GM10248 (cell line): ENCODE measurements at regions not wholly inside any gene's neighbourhood (a gene's known extent, or its start where the extent isn't known, plus 50 kb on each side); places are given as distances from the start of the nearest gene placed in this dataset.
"Not testable (repeated sequence)": the region's sequence is repeated elsewhere in the genome, so short reads cannot be mapped to it uniquely, and the experiment has no call there.

Source experiments
- CTCF ChIA-PET: fragments of 300-600 bp; sonication (Branson Sonifier 250); formaldehyde crosslinking; extraction: SDS; loops from one replicate; lab custom pipeline; 2021; ENCODE audit warnings: antibody characterized with exemption; lab: Yijun Ruan, JAX
- POLR2A ChIA-PET: fragments of 350-650 bp; sonication (Branson Sonifier 250); formaldehyde crosslinking; extraction: SDS; loops from one replicate; lab custom pipeline; 2020; ENCODE audit warnings: antibody characterized with exemption; lab: Yijun Ruan, JAX
- DNase-seq: peaks from one replicate; pipeline ENCODE4 v3.0.0; 2012; ENCODE audit errors: extremely low spot score
- CTCF ChIP-seq: IDR thresholded peaks from 2 replicates; pipeline ENCODE4 v1.5.1; 2012; ENCODE audit warnings: mild to moderate bottlenecking, low read depth; ENCODE audit errors: extremely low read depth, missing control alignments, control extremely low read depth

- CTCF ChIA-PET: no interaction called here
- POLR2A ChIA-PET: no interaction called here
- DNase-seq: no peak
- no peak for TF ChIP-seq CTCF
Measured at GRCh38 chr10:29772403-29772802, 137.6 kb upstream of the SVIL start.

- no peak for TF ChIP-seq CTCF
- ChIA-PET CTCF (interaction anchor here (1.8 kb wide), 1 partner anchor 10 kb away, joined by 4 read pairs; no protein-coding TSS in a partner anchor), POLR2A (no interaction called here)
- DNase-seq: no peak
Measured at GRCh38 chr10:29771376-29771775, 136.6 kb upstream of the SVIL start.

DNA sequence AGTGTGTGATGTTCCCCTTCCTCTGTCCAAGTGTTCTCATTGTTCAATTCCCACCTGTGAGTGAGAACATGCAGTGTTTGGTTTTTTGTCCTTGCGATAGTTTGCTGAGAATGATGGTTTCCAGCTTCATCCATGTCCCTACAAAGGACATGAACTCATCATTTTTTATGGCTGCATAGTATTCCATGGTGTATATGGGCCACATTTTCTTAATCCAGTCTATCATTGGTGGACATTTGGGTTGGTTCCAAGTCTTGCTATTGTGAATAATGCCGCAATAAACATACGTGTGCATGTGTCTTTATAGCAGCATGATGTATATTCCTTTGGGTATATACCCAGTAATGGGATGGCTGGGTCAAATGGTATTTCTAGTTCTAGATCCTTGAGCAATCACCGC lies 134.5 kb upstream of the SVIL start:
- CTCF ChIA-PET, DNase-seq, POLR2A ChIA-PET: not testable (repeated sequence)

DNA sequence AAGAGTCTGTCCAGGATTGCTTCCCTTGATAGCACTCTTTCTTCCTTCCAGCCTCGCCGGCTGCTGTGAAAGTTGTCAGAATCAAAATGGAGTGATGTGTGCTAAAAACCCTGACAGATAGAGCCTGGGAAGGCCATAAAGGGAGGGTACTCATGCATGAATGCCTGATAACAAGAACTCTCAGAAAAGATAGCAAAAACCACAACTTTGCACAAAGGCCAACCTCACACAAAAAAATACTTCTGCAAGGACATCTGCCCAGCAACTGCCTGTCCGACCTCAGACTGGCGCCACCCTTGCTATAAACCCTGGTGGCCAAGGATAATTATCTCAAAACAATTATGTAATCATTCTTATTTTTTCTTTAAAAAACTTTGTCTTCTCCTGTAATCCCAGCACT lies 133.2 kb upstream of the SVIL start:
- ChIA-PET POLR2A (no interaction called here), CTCF (no interaction called here)
- DNase-seq: no peak

GRCh38 chr10:29766753-29767152 lies 132.0 kb upstream of the SVIL start:
- no peak for TF ChIP-seq CTCF
- ChIA-PET POLR2A (no interaction called here), CTCF (interaction anchor here (2.4 kb wide), 1 partner anchor 10 kb away, joined by 5 read pairs; no protein-coding TSS in a partner anchor)
- DNase-seq: no peak

More for the DNA sequence above, 133.2 kb upstream of the SVIL start:
- no peak for TF ChIP-seq CTCF

DNA sequence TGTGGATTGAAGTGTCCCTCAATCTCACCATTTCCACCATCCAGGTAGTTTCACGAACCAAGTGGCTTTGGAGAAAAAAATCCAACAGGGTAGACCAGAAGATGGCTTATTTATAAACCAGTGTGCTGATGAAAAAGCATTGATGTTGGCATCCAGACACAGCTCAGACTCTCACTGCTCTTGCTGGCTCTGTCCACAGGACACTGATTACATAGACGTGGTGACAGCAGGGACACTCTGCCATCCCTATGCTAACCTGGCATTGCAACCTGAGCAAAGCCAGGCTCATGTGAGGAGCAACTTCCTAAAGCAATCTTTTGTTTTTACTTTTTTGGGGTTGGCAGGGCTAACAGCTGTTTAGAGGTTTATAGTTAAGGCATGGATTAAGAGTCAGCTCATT lies 130.6 kb upstream of the SVIL start:
- POLR2A ChIA-PET: no interaction called here
- no peak for TF ChIP-seq CTCF
- CTCF ChIA-PET: interaction anchor here (2.4 kb wide), 1 partner anchor 9 kb away, joined by 5 read pairs; no protein-coding TSS in a partner anchor
- DNase-seq: no peak

GRCh38 chr10:29763396-29763795 lies 128.6 kb upstream of the SVIL start:
- ChIA-PET POLR2A (no interaction called here), CTCF (no interaction called here)
- TF ChIP-seq CTCF: no peak
- no peak for DNase-seq
